Ishikawa (cell line): ENCODE measurements at regions not wholly inside any gene's neighbourhood (a gene's known extent, or its start where the extent isn't known, plus 50 kb on each side); places are given as distances from the start of the nearest gene placed in this dataset.

Experiments
- REST ChIP-seq: IDR thresholded peaks from 2 replicates; pipeline ENCODE4 v1.6.1; 2012; ENCODE audit warnings: low read depth, mild to moderate bottlenecking
- YY1 ChIP-seq: IDR thresholded peaks from 2 replicates; pipeline ENCODE4 v1.6.1; 2012; ENCODE audit warnings: low read depth
- ZBTB7A ChIP-seq: IDR thresholded peaks from 2 replicates; pipeline ENCODE4 v1.6.1; 2012; ENCODE audit warnings: low read depth

GRCh38 chr13:106626473-106626872 is 58.5 kb upstream of the ARGLU1 start:
- no peak for TF ChIP-seq REST
- no peak for TF ChIP-seq YY1
- no peak for TF ChIP-seq ZBTB7A
